ENCODE measurements at regions not wholly inside any gene's neighbourhood (a gene's known extent, or its start where the extent isn't known, plus 50 kb on each side); places are given as distances from the start of the nearest gene placed in this dataset.

- TF ChIP-seq CTCF (IDR thresholded peaks at IDR 0.05) (no peak), POLR2A (IDR thresholded peaks at IDR 0.05) (no peak)
These were observed 287.4 kb downstream of the NPHP4 start for GRCh38 chr1:5704561-5705514.

All from lower leg skin (tissue), 3 donors.